Loucy (cell line): ENCODE measurements at regions not wholly inside any gene's neighbourhood (a gene's known extent, or its start where the extent isn't known, plus 50 kb on each side); places are given as distances from the start of the nearest gene placed in this dataset.

Experiments
- EZH2phosphoT487 ChIP-seq: fragments of 200-600 bp; IDR thresholded peaks from 2 replicates; pipeline ENCODE4 v1.6.1; 2018; ENCODE audit warnings: antibody characterized with exemption, mild to moderate bottlenecking, moderate library complexity, borderline replicate concordance
- TF ChIP-seq, protein P1 (sequence below): fragments of 200-600 bp; sonication (generic); conservative IDR thresholded peaks from 2 replicates; pipeline ENCODE4 v1.5.1; 2014; ENCODE audit warnings: mild to moderate bottlenecking, antibody characterized with exemption, low read length

DNA sequence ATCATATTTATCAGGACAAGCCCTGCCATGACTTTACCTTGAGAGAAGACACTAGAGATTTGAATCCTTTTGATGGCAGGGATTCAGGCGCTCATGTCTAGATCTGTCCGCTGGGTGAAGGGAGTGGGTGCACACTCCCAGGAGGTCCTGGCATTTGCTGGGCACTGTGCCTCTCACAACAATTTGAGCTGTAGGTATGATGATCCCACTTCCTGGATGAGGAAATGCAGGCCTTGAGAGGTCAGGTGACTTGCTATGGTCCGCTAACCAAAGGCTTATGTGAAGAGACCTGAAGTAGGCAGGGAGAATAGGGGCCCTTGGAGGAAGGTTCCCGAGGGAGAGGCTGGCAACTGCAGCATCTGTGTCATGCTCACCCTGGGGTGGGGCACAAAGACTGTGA, 206.1 kb downstream of the HAUS1 start:
- TF ChIP-seq, protein P1, sequence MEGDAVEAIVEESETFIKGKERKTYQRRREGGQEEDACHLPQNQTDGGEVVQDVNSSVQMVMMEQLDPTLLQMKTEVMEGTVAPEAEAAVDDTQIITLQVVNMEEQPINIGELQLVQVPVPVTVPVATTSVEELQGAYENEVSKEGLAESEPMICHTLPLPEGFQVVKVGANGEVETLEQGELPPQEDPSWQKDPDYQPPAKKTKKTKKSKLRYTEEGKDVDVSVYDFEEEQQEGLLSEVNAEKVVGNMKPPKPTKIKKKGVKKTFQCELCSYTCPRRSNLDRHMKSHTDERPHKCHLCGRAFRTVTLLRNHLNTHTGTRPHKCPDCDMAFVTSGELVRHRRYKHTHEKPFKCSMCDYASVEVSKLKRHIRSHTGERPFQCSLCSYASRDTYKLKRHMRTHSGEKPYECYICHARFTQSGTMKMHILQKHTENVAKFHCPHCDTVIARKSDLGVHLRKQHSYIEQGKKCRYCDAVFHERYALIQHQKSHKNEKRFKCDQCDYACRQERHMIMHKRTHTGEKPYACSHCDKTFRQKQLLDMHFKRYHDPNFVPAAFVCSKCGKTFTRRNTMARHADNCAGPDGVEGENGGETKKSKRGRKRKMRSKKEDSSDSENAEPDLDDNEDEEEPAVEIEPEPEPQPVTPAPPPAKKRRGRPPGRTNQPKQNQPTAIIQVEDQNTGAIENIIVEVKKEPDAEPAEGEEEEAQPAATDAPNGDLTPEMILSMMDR = no peak
- no peak for TF ChIP-seq EZH2phosphoT487
